ENCODE measurements at regions not wholly inside any gene's neighbourhood (a gene's known extent, or its start where the extent isn't known, plus 50 kb on each side); places are given as distances from the start of the nearest gene placed in this dataset.

DNA sequence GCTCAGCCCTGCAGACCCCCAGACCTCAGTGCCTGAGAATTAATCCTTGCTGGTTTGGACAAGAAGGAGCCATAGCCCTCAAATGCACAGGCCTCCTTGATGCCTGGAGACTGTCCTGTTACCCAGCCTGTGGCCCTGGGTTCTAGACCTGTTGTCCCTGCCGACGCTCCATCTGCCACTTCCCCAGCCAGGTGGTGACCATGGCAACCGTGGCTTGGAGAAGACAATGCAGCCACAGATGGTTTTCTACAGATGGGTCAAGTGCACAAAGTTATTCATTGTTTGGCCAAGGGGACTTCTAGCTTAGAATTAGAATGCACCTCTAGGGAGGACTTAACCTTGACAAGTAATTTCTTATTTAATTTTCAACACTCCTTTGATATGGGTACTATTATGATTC is 297.1 kb downstream of the UACA start:
- H2AFZ ChIP-seq (ENCODE audit: low read depth, low read length): no peak overlapping the region
- H3K27ac ChIP-seq (ENCODE audit: low read length): no peak overlapping the region
- no peaks in the 10 kb centered on the region for H3K36me3 ChIP-seq (ENCODE audit: insufficient read depth, low read length)
- H3K79me2 ChIP-seq (replicated peaks; ENCODE audit: insufficient read depth, low read length): no peaks in the 10 kb centered on the region
- no peaks in the 10 kb centered on the region for H4K20me1 ChIP-seq (ENCODE audit: insufficient read depth)
- no peaks in the 10 kb centered on the region for H3F3A ChIP-seq (ENCODE audit: insufficient read depth, low read length, poor library complexity, severe bottlenecking)
- no peak overlapping the region for H3K4me2 ChIP-seq (ENCODE audit: low read length)
- no peaks in the 10 kb centered on the region for H3K9me3 ChIP-seq (ENCODE audit: low read length)
- H3K9ac ChIP-seq (ENCODE audit: low read length): no peak overlapping the region
- H3K9me2 ChIP-seq (ENCODE audit: insufficient read depth, low read length): no peaks in the 10 kb centered on the region
- no peak for TF ChIP-seq RAD21 (conservative IDR thresholded peaks at IDR 0.05)
- H3K4me3 ChIP-seq (ENCODE audit: low read length): no peak overlapping the region
- H3K27me3 ChIP-seq (ENCODE audit: insufficient read depth, low read depth, low read length): no peaks in the 10 kb centered on the region

DNA sequence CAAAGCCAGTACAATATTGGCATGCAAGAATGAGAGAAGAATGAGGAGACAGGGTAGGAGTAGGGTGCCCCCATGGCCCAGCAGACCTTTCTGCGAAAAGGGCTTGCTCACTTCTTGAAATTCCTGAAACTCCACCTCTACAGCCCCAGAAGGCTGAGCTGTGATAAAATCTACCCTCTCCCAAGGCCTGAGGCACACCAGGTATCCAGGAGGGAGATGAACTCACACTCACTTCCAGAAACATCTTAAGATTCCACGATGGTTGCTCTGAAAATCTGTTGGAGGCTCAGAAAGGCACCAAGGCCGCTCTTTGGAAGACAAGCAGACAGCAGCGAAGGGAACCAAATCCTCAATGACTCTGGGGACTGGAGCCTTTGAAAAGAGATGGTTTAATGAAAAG is 297.5 kb downstream of the UACA start:
- H3K79me2 ChIP-seq (replicated peaks; ENCODE audit: insufficient read depth, low read length): no peaks in the 10 kb centered on the region
- H2AFZ ChIP-seq (ENCODE audit: low read depth, low read length): no peak overlapping the region
- no peaks in the 10 kb centered on the region for H3K9me3 ChIP-seq (ENCODE audit: low read length)
- H3K36me3 ChIP-seq (ENCODE audit: insufficient read depth, low read length): no peaks in the 10 kb centered on the region
- H3F3A ChIP-seq (ENCODE audit: insufficient read depth, low read length, poor library complexity, severe bottlenecking): no peaks in the 10 kb centered on the region
- H3K4me3 ChIP-seq (ENCODE audit: low read length): no peak overlapping the region
- TF ChIP-seq MXI1 (conservative IDR thresholded peaks at IDR 0.05; ENCODE audit: poor library complexity, severe bottlenecking) (no peak), SMC3 (conservative IDR thresholded peaks at IDR 0.05; ENCODE audit: poor library complexity) (no peak)
- no peaks in the 10 kb centered on the region for H3K9me2 ChIP-seq (ENCODE audit: insufficient read depth, low read length)
- no peak overlapping the region for H3K27ac ChIP-seq (ENCODE audit: low read length)
- H3K27me3 ChIP-seq (ENCODE audit: insufficient read depth, low read depth, low read length): no peaks in the 10 kb centered on the region
- H3K9ac ChIP-seq (ENCODE audit: low read length): no peak overlapping the region
- H4K20me1 ChIP-seq (ENCODE audit: insufficient read depth): no peaks in the 10 kb centered on the region
- no peak overlapping the region for H3K4me2 ChIP-seq (ENCODE audit: low read length)

GRCh38 chr15:70463453-70463834 is 299.9 kb downstream of the UACA start:
- Histone ChIP-seq H3K79me2 (replicated peaks; ENCODE audit: insufficient read depth, low read length) (no peaks in the 10 kb centered on the region), H3K9ac (ENCODE audit: low read length) (no peak overlapping the region), H3K27ac (ENCODE audit: low read length) (no peak overlapping the region), H3K36me3 (ENCODE audit: insufficient read depth, low read length) (no peaks in the 10 kb centered on the region), H3K9me2 (ENCODE audit: insufficient read depth, low read length) (no peaks in the 10 kb centered on the region), H2AFZ (ENCODE audit: low read depth, low read length) (no peak overlapping the region), H3K4me3 (ENCODE audit: low read length) (no peak overlapping the region), H4K20me1 (ENCODE audit: insufficient read depth) (no peaks in the 10 kb centered on the region), H3K9me3 (ENCODE audit: low read length) (no peaks in the 10 kb centered on the region), H3F3A (ENCODE audit: insufficient read depth, low read length, poor library complexity, severe bottlenecking) (no peaks in the 10 kb centered on the region), H3K4me2 (ENCODE audit: low read length) (no peak overlapping the region), H3K27me3 (ENCODE audit: insufficient read depth, low read depth, low read length) (no peaks in the 10 kb centered on the region)
- TF ChIP-seq TAF1 (IDR thresholded peaks at IDR 0.05; ENCODE audit: low read depth): no peak
- no peak for TF ChIP-seq RAD21 (conservative IDR thresholded peaks at IDR 0.05)
- no peak for TF ChIP-seq MXI1 (conservative IDR thresholded peaks at IDR 0.05; ENCODE audit: poor library complexity, severe bottlenecking)
- TF ChIP-seq EZH2 (IDR thresholded peaks at IDR 0.05; ENCODE audit: borderline replicate concordance, insufficient read depth, low read length, poor library complexity, severe bottlenecking): no peak
- TF ChIP-seq EP300 (conservative IDR thresholded peaks at IDR 0.05; ENCODE audit: poor library complexity, severe bottlenecking): no peak
- no peak for TF ChIP-seq POLR2AphosphoS5 (IDR thresholded peaks at IDR 0.05)
- TF ChIP-seq, protein P1, sequence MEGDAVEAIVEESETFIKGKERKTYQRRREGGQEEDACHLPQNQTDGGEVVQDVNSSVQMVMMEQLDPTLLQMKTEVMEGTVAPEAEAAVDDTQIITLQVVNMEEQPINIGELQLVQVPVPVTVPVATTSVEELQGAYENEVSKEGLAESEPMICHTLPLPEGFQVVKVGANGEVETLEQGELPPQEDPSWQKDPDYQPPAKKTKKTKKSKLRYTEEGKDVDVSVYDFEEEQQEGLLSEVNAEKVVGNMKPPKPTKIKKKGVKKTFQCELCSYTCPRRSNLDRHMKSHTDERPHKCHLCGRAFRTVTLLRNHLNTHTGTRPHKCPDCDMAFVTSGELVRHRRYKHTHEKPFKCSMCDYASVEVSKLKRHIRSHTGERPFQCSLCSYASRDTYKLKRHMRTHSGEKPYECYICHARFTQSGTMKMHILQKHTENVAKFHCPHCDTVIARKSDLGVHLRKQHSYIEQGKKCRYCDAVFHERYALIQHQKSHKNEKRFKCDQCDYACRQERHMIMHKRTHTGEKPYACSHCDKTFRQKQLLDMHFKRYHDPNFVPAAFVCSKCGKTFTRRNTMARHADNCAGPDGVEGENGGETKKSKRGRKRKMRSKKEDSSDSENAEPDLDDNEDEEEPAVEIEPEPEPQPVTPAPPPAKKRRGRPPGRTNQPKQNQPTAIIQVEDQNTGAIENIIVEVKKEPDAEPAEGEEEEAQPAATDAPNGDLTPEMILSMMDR (IDR thresholded peaks at IDR 0.05; ENCODE audit: poor library complexity, severe bottlenecking): no peak
- TF ChIP-seq REST (IDR thresholded peaks at IDR 0.05; ENCODE audit: borderline replicate concordance): no peak
- TF ChIP-seq SMC3 (conservative IDR thresholded peaks at IDR 0.05; ENCODE audit: poor library complexity): no peak

All from neural cell (in vitro differentiated cells).